Dermis blood vessel endothelial cell (primary cell): ENCODE measurements at regions not wholly inside any gene's neighbourhood (a gene's known extent, or its start where the extent isn't known, plus 50 kb on each side); places are given as distances from the start of the nearest gene placed in this dataset.
"Not testable (repeated sequence)": the region's sequence is repeated elsewhere in the genome, so short reads cannot be mapped to it uniquely, and the experiment has no call there.

ENCODE experiments used
- DNase-seq: peaks from one replicate; pipeline ENCODE4 v3.0.0; 2010

DNA sequence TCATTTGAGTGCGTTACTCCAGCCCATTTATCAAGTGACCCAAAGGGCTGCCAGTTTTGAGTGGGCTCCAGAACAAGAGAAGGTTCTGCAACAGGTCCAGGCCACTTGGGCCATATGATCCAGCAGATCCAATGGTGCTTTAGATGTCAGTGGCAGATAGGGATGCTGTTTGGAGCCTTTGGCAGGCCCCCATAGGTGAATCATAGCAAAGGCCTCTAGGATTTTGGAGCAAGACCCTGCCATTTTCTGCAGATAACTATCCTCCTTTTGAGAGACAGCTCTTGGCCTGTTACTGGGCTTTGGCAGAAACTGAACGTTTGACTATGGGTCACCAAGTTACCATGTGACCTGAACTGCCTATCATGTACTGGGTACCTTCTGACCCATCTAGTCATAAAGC lies 358.8 kb upstream of the SEMA3C start:
- DNase-seq: no peak

DNA sequence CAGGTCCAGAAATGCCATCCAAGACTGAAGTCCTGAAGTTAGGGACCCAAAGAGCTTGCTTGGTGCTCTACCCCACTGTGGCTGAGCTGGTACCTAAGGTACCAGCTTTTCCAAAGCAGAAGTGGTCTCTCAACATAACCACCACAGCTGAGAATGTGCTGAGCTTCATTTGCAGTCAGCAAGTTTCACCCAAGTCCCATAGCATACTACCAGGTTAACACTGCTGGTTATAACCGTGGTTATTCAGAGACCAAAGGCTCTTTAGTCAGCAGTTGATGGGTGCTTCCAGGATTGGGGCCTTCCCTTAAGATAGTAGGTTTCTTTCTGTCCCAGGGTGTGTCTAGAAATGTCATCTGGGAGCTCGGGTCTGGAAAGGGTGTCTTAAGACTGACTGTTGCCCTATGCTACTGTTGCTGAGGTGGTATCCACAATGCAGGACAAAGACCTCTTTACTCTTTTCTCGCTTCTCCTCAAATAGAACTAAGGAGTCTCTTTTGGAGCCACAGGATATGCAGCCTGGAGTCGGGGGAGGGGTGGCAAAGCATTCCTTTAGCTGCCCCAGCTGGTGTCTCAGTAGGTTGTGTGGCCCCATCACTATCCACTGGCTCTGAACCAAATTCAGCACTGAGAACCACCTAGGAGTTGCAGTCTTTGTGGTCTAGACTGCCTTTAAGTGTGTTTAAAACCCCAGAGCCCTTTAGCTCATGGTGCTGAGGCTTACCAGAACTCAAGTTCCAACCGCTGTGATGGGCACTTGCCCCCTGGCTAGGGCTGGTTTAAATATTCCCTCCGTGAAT lies 354.9 kb upstream of the SEMA3C start:
- DNase-seq: no peak

DNA sequence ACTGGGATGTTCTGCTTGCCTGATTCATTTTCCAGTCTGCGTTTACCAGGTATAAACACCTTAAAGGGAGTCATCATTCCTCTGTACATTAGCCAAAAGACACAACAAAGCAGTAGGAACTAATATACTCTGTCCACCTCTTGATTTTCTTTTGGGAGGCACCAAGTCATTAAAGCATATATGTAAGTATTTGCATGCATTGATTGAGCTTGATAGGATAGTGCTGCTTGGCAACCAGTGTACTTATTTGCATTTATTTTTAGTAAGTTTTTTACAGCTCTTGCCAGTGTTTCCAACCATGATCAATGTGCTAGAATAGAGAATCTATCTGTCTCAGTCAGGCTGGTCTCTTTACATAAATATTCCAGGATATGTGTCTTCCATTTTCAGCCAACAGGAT lies 353.3 kb upstream of the SEMA3C start:
- no peak for DNase-seq

DNA sequence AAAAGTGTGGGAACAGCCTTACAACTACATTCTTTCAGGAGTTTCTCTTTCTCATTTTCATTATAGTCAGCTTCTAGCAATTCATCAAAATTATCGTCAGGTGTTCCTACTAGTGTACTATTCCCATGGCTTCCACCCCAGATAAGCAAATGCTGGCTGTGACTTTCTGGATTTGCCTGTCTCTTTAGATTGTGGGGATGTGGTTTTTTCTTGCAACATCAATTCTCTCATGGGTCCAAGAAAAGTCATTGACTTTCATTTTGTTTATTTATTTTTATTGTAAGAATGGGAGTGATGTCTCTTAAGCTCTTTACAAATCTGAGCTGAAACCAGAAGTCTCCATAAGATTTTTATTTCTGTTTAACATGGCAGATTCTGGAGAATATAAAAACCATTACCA lies 349.7 kb upstream of the SEMA3C start:
- DNase-seq: no peak

DNA sequence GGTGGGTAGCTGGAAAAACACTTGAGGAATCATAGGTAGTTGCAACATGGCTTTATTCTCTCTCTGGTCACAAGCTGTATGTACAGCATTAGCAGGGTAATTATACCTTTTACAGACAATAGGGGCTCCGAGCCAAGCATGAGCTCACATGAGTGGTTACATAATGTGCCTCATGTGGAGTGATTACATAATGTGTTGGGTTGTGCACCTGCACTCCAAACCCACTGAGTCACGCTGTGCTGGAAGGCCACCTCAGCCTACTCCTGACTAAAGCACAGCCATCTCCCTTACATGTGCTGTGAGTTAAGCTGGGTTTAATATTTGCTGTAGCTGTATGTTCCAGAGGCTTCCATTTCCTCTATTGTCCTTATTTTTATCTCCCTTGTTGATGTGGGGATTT lies 348.7 kb upstream of the SEMA3C start:
- DNase-seq: peak; percentile 78

DNA sequence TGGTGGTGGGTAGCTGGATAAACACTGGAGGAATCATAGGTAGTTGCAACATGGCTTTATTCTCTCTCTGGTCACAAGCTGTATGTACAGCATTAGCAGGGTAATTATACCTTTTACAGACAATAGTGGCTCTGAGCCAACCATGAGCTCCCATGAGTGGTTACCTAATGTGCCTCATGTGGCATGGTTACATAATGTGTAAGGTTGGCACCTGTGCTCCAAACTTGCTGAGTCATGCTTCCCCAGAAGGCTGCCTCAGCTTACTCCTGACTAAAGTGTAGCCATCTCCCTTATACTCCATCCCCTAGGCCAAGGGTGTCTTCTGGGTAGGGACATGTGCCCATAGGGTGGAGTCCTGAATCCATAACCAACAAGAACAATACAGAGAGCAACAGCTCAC lies 345.3 kb upstream of the SEMA3C start:
- DNase-seq: peak; percentile 34

DNA sequence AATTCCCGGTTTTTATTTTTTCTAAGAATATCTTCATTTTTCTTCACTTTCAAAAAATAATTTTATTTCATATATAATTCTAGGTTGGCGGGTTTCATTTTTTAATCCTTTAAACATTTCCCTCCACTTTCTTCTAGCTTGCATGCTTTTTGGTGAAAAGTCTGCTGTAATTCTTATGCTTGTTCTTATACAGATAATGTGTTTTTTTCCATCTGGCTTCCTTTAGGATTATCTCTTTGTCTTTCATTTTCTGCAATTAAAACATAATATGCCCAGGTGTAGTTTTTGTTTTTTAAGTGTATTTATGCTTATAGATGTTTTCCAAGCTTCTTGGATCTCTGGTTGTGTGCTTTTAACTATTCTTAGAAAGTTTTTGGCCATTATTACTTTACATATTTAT lies 341.3 kb upstream of the SEMA3C start:
- no peak for DNase-seq

DNA sequence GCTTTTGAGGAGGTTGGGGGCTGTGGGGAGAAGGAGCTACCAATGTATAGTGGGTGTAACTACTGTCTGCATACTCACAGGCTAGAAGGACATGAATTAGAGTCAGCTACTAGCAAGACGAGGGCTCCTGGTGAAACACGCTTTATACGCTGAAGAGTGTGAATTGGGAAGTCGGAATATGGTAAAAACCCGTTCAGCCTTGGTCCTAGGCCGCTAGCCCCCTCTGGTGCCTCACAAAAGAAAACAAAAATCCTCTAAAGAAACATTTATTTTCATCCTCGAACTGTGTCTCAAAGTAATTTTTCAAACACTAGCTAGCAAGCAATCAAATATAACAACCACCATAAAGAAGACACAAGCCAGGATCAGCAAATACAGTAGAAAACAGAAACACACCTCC lies 338.1 kb upstream of the SEMA3C start:
- peak; percentile 6 for DNase-seq

DNA sequence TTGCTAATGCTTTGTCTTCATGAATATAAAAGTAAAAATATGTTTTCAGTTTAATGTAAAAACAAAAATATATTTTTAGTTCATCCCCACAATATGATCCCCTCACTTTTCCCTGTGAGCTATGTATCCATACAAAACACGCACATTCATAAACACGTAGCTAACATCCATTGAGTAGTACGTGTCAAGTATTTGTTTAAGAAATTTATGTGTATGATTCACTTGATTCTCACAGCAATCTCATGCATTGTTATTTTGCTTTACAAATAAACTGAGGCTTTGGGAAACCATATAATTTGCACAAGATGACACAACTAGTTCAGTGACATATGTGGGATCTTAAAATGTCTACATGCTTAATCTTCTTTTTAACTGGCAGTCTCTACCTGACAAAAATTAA lies 329.6 kb upstream of the SEMA3C start:
- no peak for DNase-seq

DNA sequence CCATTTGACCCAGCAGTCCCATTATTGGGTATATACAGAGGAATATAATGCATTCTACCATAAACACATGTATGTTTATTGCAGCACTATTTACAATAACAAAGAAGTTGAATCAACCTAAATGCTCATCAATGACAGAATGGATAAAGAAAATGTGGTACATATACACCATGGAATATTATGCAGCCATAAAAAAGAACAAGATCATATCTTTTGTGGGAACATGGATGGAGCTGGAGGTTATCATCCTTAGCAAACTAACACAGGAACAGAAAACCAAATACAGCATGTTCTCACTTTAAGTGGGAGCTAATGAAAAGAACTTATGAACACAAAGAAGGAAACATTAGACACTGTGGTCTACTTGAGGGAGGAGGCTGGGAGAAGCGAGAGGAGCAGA lies 328.5 kb upstream of the SEMA3C start:
- DNase-seq: not testable (repeated sequence)

DNA sequence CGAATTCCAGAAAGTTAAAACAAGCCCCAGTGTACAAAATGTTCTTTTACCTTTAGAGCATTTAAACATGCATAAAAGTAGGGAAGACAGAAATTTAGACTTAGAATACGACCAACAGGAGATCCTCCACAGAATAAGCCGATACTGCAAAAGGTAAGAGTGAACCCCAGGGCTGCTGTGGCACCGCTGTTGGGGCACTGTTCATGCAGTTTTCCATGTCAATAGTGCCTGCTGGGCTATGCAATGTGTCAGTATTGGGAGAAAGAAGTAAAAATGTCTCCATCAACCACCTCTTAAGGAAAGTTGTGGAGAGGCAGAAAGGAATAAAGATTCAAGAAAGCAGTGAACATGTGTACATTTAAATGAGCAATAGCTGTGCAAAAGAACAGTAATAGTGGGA lies 326.5 kb upstream of the SEMA3C start:
- no peak for DNase-seq

DNA sequence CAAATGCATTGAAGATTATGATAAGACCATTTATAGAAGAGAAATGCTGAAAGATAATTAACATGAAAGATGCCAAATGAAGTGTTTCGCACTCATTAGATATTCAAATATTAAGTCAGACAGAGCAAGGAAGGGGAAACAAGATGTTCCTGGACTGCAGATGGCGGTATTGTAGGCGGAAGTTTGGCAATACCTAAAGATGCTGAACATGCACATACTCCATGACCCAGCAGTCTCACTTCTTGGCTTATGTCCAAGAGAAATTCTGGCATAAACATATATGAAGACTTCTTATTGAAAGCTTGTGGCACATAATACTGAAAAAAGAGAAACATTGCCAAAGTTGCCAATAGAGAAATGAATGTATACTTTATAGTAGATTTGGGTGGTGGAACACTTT lies 325.4 kb upstream of the SEMA3C start:
- peak; percentile 29 for DNase-seq

DNA sequence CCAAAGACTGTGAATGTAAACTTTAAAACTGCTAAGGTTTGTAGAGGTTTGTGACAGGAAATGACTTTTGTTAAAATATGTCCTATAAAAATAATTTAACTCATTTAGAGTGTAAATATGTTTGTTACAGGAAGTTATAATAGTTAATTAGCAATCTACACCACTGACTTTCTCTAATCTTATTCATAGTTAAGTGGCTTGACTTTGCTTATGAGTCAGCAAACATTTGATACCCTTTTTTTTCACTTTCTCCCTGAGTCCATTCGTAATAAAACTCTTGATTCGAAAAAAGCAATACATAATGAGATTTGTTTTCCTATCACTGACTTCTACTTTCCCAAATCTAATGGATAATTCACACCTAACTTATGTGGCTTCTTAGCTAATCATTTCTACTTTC lies 317.7 kb upstream of the SEMA3C start:
- no peak for DNase-seq

DNA sequence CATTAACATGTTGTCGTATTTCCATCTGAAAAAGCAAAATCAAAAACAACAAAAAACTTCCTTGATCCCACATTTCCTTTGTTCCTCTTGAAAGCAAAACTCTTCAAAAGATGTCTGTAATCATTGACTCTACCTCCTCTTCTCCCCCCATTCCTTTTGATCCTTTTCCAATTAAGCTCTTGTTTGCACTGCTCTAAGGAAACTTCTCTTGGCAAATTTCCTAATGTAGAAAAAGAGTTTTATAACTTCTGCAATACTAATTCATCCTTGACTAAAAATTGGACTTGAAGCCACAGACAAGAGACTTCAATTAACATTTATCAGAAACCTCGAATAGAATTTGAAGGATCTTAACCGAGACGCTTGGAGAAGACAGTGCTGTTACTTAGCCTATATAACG lies 317.1 kb upstream of the SEMA3C start:
- no peak for DNase-seq

DNA sequence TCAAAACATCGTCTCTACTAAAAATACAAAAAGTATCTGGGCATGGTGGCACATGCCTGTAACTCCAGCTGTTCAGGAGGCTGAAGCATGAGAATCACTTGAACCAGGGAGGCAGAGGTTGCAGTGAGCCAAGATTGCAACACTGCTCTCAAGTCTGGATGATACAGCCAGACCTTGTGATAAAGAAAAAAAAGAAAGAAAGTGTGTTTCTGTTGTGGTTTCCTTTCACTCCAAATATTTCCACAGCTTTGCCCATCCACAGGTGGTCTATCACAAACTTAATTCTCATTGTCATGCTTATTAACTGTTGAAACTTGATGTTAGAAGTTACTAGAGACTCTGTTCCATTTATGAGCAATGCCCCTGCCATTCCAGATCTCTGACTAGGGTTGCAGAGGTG lies 316.0 kb upstream of the SEMA3C start:
- DNase-seq: no peak

DNA sequence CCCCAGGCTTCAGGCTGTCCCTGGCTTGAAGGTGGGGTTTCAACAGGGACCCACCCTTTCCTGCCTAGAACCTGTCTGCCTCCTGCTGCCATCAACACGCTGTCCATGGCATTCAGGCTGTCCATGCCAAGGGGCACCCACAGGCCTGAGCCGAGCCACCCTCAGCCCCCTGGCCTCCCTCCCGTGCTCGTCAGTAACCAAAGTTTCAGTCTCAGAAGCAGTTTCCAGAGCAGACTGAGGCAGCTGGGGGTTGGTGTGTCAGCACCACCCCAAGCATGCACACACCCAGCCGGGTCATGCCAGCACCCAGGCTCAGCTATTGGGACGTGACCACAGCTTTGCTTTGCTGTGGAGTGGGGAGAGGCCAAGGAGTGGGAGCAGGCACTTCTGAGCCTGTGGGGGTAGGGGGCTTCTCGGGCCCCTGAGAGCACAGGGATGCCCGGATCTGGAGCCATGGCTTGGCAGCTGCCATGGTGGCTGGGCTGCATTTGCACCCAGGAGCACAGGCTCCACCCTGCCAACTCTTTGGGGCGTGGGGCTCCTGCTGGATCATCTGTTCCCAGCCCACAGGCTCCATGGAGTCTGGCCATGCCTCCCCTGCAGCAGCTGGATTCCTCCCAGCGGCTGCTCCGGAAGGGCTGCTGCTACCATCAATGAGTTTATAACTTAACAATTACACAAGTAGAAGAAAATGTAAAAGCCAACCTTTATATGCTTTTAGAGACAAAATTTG lies 314.5 kb upstream of the SEMA3C start:
- DNase-seq: no peak

DNA sequence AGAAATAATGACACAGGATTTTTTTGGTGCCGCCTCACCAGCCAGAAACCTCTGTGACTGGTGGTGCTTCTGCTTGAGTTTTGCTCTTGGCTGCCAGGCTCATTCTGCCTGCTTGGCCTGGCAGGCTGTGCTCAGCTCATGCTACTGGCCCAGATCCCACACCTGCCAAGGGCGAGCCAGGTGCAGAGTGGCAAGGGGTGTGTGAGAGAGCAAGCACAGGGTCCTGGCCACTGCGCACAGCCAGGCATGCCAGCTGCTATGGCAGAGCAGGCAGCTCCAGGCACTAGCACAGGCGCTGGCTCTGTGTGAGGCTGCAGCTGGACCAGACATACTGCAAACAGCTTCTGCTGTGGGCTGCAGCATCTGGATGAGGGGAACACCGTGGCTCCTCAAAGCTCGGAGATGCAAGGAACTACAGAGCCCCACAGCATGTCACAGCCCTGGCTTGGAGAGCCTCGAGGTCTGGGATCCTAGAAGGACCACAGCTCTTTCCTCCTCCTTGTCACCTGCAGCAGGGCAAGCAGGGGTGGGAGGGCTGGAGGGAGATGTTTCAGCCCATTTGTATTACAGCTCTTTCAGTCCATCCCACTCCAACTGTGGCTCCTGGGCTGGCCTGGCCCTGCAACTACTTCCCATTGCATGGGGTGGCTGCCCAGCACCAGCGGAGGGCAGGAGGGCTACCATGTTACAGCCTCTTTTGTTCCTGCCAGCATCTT lies 313.4 kb upstream of the SEMA3C start:
- no peak for DNase-seq

DNA sequence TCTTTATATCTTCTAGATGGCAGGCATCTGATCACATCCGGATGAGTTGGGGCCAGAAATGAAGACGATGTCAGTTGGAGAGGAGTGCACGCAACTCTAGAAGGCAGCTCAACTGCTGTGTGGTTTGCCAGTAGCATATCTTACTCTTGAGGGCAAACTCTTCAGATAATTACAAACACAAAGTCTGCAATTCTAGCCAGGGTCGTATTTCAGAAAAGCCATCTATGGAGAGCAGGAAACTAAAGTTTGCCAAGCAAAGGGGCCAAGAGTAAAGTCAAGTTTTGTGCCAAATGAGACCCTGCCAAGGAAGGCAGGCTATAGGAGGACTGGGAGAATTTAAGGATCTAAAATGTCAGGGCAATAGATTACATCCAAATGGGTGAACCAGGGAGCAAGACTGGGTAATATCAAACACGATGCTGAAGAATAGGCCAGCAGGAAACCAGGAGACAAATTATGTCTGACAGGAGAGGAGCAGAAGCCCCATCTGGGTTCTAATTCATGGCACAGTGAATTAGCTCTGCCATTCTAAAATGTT lies 312.5 kb upstream of the SEMA3C start:
- DNase-seq: no peak

DNA sequence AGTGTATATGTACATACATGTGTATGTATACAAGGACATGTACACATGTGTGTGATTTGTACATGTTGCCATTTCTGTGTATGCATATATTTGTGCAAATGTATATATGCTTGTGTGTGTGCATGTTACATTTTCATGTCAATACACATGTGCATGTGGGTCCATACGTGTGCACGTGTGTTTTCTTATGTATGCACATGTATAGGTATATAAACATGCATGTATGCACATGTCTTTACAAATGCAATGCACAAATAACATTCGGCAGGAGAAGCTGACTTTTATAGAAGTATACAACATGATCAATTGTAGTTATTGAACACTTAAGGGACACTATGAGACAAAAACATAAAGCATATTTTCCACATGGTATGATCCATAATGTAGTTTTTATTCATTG lies 307.4 kb upstream of the SEMA3C start:
- no peak for DNase-seq

DNA sequence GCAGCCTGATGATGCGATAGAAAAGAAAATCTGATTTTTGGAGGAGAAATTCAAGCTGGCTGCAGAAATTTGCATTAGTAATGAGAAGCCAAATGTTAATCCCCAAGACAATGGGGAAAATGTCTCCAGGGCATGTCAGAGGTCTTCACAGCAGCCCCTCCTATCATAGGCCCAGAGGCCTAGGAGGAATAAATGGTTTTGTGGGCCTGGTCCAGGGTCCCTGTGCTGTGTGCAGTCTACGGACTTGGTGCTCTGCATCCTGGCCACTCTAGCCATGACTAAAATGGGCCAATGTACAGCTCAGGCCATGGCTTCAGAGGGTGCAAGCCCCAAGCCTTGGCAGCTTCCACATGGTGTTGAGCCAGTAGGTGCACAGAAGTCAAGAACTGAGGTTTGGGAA lies 303.8 kb upstream of the SEMA3C start:
- DNase-seq: not testable (repeated sequence)

DNA sequence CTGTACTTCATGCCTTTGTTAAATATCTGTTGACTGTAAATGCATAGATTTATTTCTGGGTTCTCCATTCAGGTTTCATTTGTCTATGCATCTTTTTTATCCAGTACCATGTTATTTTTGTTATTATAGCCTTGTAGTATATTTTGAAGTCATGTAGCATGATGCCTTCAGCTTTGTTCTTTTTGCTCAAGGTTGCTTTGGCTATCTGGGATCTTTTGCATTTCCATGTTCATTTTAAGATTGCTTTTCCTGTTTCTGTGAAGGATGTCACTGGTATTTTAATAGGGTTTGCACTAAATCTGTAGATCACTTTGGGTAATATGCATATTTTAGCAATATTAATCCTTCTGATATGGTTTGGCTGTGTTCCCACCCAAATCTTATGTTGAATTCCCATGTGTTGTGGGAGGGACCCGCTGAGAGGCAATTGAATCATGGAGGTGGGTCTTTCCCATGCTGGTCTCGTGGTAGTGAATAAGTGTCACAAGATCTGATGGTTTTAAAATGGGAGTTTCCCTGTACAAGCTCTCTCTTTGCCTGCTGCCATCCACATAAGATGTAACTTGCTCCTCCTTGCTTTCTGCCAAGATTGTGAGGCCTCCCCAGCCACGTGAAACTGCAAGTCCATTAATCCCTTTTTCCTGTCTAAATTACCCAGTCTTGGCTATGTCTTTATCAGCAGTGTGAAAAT lies 302.8 kb upstream of the SEMA3C start:
- no peak for DNase-seq

DNA sequence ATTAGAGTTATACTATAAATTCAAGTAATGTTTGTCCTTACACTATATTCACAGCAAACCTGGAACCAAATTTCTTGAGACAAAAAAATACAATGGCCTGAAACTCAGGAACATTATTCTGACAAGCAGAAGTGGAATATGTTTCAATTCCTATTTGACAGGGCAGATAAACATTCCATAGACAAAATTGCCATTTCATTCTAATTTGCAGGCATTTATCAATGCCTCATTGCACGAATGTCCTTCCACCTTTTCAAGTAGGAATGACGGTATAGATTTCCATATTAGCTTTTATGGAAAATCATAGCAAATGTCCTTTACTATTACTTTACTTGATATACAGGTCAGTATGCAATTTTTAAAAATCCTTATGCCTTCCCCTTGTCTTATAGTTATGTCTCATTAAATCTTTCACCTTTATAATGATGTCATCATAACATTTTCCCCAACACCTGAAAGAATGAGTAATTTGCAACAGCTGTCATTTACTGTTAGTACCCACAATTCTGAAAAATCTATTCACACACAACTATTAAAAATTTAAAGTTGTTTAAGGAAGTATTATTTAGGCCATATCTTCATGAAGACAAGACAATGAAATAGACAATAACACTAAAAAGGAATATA lies 299.7 kb upstream of the SEMA3C start:
- DNase-seq: no peak
